ENCODE measurements at regions not wholly inside any gene's neighbourhood (a gene's known extent, or its start where the extent isn't known, plus 50 kb on each side); places are given as distances from the start of the nearest gene placed in this dataset.

GRCh38 chr13:71300602-71301001, 566.4 kb downstream of the DACH1 start:
- DNase-seq, result no peak

- peak in 1 of 2 donors; percentile 19 for DNase-seq
Observed at GRCh38 chr13:71291842-71292146, 575.2 kb downstream of the DACH1 start.

GRCh38 chr13:71290963-71291841, 575.8 kb downstream of the DACH1 start:
- DNase-seq, result peak; percentile 78 to 88

GRCh38 chr13:71289980-71290379, 577.0 kb downstream of the DACH1 start:
- peak in 1 of 2 donors; percentile 13 for DNase-seq

GRCh38 chr13:71285700-71286099, 581.3 kb downstream of the DACH1 start:
- peak in 1 of 2 donors; percentile 19 for DNase-seq

GRCh38 chr13:71278512-71278911, 588.5 kb downstream of the DACH1 start:
- DNase-seq, result no peak

- no peak for DNase-seq
Observed at GRCh38 chr13:71274923-71275608, 591.9 kb downstream of the DACH1 start.

- no peak for DNase-seq
Observed at GRCh38 chr13:71261256-71261655, 605.7 kb downstream of the DACH1 start.

- DNase-seq, result no peak
Observed at GRCh38 chr13:71260246-71260645, 606.8 kb downstream of the DACH1 start.

- no peak for DNase-seq
Observed at GRCh38 chr13:71255633-71256032, 611.4 kb downstream of the DACH1 start.

- no peak for DNase-seq
Observed at GRCh38 chr13:71254384-71254783, 612.6 kb downstream of the DACH1 start.

GRCh38 chr13:71252184-71252704, 614.8 kb downstream of the DACH1 start:
- no peak for DNase-seq

- no peak for DNase-seq
Observed at GRCh38 chr13:71251292-71251951, 615.6 kb downstream of the DACH1 start.

- no peak for DNase-seq
Observed at GRCh38 chr13:71249011-71249410, 618.0 kb downstream of the DACH1 start.

- no peak for DNase-seq
Observed at GRCh38 chr13:71244161-71244560, 622.8 kb downstream of the DACH1 start.

GRCh38 chr13:71242201-71242600, 624.8 kb downstream of the DACH1 start:
- DNase-seq, result no peak

- no peak for DNase-seq
Observed at GRCh38 chr13:71240911-71241310, 626.1 kb downstream of the DACH1 start.

- no peak for DNase-seq
Observed at GRCh38 chr13:71237332-71237731, 629.7 kb downstream of the DACH1 start.

GRCh38 chr13:71219698-71220415, 647.1 kb downstream of the DACH1 start:
- no peak for DNase-seq

GRCh38 chr13:71218960-71219359, 648.0 kb downstream of the DACH1 start:
- DNase-seq, result no peak

- no peak for DNase-seq
Observed at GRCh38 chr13:71217827-71218226, 649.2 kb downstream of the DACH1 start.

- DNase-seq, result no peak
Observed at GRCh38 chr13:71214821-71215220, 652.2 kb downstream of the DACH1 start.

GRCh38 chr13:71214357-71214756, 652.6 kb downstream of the DACH1 start:
- DNase-seq, result no peak

All from CD4-positive, alpha-beta T cell treated with Interferon alpha-2 for 1 hour (primary cell).